NCI-H2227 treated with DMSO at 0.1 percent for 48 hours (cell line): ENCODE measurements at regions not wholly inside any gene's neighbourhood (a gene's known extent, or its start where the extent isn't known, plus 50 kb on each side); places are given as distances from the start of the nearest gene placed in this dataset.

Experiments used
- DNase-seq: peaks from one replicate; lab custom pipeline; 2025; lab: John Stamatoyannopoulos, UW

GRCh38 chr15:97317163-97317562 is 643.3 kb upstream of the ARRDC4 start:
- DNase-seq = no peak

GRCh38 chr15:97319291-97319690 is 641.2 kb upstream of the ARRDC4 start:
- DNase-seq = no peak

- no peak for DNase-seq
Observed at GRCh38 chr15:97346221-97346620, 614.3 kb upstream of the ARRDC4 start.

- no peak for DNase-seq
Observed at GRCh38 chr15:97350813-97351212, 609.7 kb upstream of the ARRDC4 start.

- DNase-seq = no peak
Observed at GRCh38 chr15:97383516-97383915, 577.0 kb upstream of the ARRDC4 start.

- DNase-seq = no peak
Observed at GRCh38 chr15:97386940-97387339, 573.6 kb upstream of the ARRDC4 start.

- peak; percentile 33 for DNase-seq
Observed at GRCh38 chr15:97401195-97401594, 559.3 kb upstream of the ARRDC4 start.

GRCh38 chr15:97401970-97402369 is 558.5 kb upstream of the ARRDC4 start:
- DNase-seq = no peak

GRCh38 chr15:97406841-97407240 is 553.7 kb upstream of the ARRDC4 start:
- DNase-seq = no peak

GRCh38 chr15:97410897-97411575 is 549.5 kb upstream of the ARRDC4 start:
- no peak for DNase-seq

- DNase-seq = no peak
Observed at GRCh38 chr15:97420130-97420529, 540.4 kb upstream of the ARRDC4 start.

GRCh38 chr15:97425596-97425995 is 534.9 kb upstream of the ARRDC4 start:
- DNase-seq = no peak

GRCh38 chr15:97443101-97443500 is 517.4 kb upstream of the ARRDC4 start:
- no peak for DNase-seq

- no peak for DNase-seq
Observed at GRCh38 chr15:97446138-97446537, 514.4 kb upstream of the ARRDC4 start.

GRCh38 chr15:97456521-97457202 is 503.8 kb upstream of the ARRDC4 start:
- DNase-seq = no peak

- DNase-seq = no peak
Observed at GRCh38 chr15:97457203-97457847, 503.2 kb upstream of the ARRDC4 start.

- no peak for DNase-seq
Observed at GRCh38 chr15:97459771-97460170, 500.7 kb upstream of the ARRDC4 start.

- DNase-seq = no peak
Observed at GRCh38 chr15:97461226-97461625, 499.3 kb upstream of the ARRDC4 start.

- no peak for DNase-seq
Observed at GRCh38 chr15:97463696-97464095, 496.8 kb upstream of the ARRDC4 start.

GRCh38 chr15:97470417-97470816 is 490.1 kb upstream of the ARRDC4 start:
- DNase-seq = no peak

- DNase-seq = no peak
Observed at GRCh38 chr15:97473627-97474026, 486.9 kb upstream of the ARRDC4 start.

- no peak for DNase-seq
Observed at GRCh38 chr15:97479957-97480356, 480.5 kb upstream of the ARRDC4 start.

- no peak for DNase-seq
Observed at GRCh38 chr15:97482521-97482920, 478.0 kb upstream of the ARRDC4 start.
